GM12873 (cell line): ENCODE measurements at regions not wholly inside any gene's neighbourhood (a gene's known extent, or its start where the extent isn't known, plus 50 kb on each side); places are given as distances from the start of the nearest gene placed in this dataset.

Experiments
- TF ChIP-seq, protein P1 (sequence below): IDR thresholded peaks from 2 replicates; pipeline ENCODE4 v1.5.1; 2012; ENCODE audit warnings: low read depth, mild to moderate bottlenecking, moderate library complexity, low read length, control low read depth; ENCODE audit not compliant: insufficient read depth; ENCODE audit errors: missing control alignments

- TF ChIP-seq, protein P1, sequence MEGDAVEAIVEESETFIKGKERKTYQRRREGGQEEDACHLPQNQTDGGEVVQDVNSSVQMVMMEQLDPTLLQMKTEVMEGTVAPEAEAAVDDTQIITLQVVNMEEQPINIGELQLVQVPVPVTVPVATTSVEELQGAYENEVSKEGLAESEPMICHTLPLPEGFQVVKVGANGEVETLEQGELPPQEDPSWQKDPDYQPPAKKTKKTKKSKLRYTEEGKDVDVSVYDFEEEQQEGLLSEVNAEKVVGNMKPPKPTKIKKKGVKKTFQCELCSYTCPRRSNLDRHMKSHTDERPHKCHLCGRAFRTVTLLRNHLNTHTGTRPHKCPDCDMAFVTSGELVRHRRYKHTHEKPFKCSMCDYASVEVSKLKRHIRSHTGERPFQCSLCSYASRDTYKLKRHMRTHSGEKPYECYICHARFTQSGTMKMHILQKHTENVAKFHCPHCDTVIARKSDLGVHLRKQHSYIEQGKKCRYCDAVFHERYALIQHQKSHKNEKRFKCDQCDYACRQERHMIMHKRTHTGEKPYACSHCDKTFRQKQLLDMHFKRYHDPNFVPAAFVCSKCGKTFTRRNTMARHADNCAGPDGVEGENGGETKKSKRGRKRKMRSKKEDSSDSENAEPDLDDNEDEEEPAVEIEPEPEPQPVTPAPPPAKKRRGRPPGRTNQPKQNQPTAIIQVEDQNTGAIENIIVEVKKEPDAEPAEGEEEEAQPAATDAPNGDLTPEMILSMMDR: no peak
These were observed 162.6 kb upstream of the CDH13 start for GRCh38 chr16:82464187-82464586.

- TF ChIP-seq, protein P1: no peak
These were observed 166.0 kb upstream of the CDH13 start for GRCh38 chr16:82460766-82461165.

DNA sequence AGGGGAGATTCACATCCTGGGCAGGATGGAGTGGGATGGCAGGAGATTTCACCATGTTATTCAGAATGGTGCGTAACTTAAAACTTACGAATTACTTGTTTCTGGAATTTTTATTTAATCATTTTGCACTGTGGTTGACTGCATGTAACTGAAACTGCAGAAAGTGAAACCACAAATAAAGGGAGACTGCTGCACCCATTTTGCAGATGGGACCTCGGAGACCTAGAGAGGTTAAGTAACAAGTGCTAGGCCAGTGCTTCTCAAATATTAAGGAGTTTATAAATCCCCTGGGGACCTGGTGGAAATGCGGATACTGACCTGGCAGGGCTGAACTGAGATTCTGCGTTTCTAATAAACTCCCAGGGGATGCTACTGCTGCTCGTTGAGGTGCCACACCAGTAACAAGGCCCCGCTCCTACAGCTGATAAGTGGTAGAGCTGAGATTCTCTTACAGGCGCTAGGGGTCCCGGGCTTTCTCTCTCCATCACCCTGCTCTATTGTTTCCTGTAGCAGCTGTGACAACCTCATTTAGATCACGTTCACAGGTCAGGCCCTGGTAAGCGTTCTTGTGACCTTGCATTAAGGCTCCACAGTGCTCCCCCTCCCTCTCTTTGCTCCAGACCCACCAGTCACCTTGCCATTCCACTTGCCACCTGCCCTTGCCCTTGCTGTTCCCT, 167.1 kb upstream of the CDH13 start:
- TF ChIP-seq, protein P1: no peak

DNA sequence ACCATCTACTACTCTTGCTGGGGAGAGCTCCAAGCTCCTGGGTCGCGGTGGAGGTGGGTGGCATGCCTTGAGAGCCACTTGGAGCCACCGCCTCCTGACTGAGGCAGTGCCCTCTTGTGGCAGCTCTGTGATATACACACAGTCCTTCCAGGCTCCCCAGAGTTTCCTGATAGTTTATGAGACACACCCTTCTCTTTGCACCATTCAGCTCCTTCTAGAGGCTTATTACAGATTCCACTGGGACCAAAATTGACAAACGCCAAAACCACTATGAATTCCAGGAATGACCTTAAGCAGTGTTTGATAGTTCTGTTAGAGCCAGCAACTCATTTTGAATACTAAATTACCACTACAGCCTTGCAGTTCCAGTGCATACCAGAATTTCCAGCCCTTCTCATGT, 170.1 kb upstream of the CDH13 start:
- TF ChIP-seq, protein P1: peak; percentile 89

DNA sequence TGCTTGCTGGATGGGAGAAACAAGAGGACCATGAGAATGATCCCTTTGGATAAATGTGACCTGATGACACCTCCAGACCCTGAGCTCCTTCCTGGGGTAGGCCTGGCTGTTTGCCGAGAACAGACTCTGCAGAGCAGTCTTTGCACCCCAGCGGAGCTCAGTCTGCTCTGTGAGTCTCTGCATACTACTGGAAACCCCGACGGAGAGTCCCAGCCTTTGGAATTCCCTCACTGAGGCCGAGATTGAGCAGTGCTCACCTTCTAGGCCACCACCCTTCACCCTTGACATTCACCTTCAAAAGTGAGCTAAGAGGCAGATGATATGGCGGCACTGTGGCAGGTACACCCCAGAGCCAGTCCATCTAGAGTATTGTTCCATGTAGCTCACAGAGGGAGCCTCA, 172.2 kb upstream of the CDH13 start:
- TF ChIP-seq, protein P1: no peak

DNA sequence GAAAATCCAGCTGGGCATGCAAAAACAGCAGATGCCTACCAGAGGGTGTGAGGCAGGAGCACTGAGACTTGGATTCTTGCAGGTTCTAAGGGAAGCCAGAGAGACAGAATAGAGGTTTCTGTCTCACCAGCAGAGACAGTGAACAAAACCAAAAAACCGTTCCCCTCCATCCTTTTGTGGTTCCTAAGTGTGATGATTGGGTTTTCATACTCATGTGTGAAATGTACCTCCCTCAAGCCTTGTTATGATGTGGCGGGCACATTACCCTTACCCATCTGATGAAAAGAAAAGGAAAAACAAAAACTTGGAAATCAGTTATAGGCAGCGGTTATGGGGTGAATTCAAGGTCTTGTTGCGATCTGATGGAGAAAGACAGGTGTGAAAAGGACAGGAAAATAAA, 172.6 kb upstream of the CDH13 start:
- TF ChIP-seq, protein P1: no peak

GRCh38 chr16:82452004-82452756, 174.6 kb upstream of the CDH13 start:
- TF ChIP-seq, protein P1: no peak
